Nephron progenitor cell (in vitro differentiated cells): ENCODE measurements at regions not wholly inside any gene's neighbourhood (a gene's known extent, or its start where the extent isn't known, plus 50 kb on each side); places are given as distances from the start of the nearest gene placed in this dataset.

Source experiments
- DNase-seq: peaks from one replicate; pipeline ENCODE4 v3.0.0; 2021
- H3K27ac Mint-ChIP-seq: 2 replicates; pipeline ENCODE4 v1.8.0; 2021; ENCODE audit warnings: mild to moderate bottlenecking, moderate library complexity, mixed read lengths
- H3K27me3 Mint-ChIP-seq: 2 replicates; pipeline ENCODE4 v1.8.0; 2021; ENCODE audit warnings: mild to moderate bottlenecking, low read depth, mixed read lengths; ENCODE audit not compliant: poor library complexity
- H3K36me3 Mint-ChIP-seq: 2 replicates; pipeline ENCODE4 v1.8.0; 2021; ENCODE audit warnings: low read depth, mixed read lengths
- H3K4me1 Mint-ChIP-seq: 2 replicates; pipeline ENCODE4 v1.8.0; 2021; ENCODE audit warnings: mixed read lengths
- H3K4me3 Mint-ChIP-seq: 2 replicates; pipeline ENCODE4 v1.8.0; 2021; ENCODE audit warnings: mild to moderate bottlenecking, moderate library complexity, mixed read lengths
- H3K9me3 Mint-ChIP-seq: 2 replicates; pipeline ENCODE4 v1.8.0; 2021; ENCODE audit warnings: mild to moderate bottlenecking, moderate library complexity, mixed read lengths
- TF ChIP-seq, protein P1 (sequence below): fragments of 200-600 bp; sonication (generic); IDR thresholded peaks from 2 replicates; pipeline ENCODE4 v1.5.0; 2021; ENCODE audit warnings: antibody characterized with exemption

DNA sequence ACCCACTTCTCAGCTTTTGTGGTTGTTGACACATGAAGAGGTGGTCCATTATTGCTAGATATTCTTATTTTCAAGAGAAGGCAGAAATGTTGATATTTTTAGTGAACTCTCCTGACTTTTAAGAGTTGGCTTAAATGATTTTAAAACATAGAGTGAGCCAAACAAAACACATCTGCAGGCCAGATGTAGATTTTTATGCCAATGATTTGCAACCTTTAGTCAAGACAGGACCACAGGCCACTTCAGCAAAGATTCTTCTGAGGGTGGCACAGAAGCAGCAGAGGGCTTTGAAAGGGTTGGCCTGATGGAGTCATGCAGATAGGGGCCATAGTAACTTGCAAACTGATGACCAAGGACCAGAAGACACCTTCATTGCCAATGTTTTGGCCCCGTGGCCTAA, 276.5 kb upstream of the P2RY1 start:
- no peak overlapping the region for H3K4me3 Mint-ChIP-seq
- H3K4me1 Mint-ChIP-seq: no peaks in the 10 kb centered on the region
- no peaks in the 10 kb centered on the region for H3K36me3 Mint-ChIP-seq
- H3K27me3 Mint-ChIP-seq: peaks cover 3% of the 10 kb centered on the region
- DNase-seq: no peak
- H3K27ac Mint-ChIP-seq: no peak overlapping the region
- H3K9me3 Mint-ChIP-seq: no peaks in the 10 kb centered on the region
- TF ChIP-seq, protein P1, sequence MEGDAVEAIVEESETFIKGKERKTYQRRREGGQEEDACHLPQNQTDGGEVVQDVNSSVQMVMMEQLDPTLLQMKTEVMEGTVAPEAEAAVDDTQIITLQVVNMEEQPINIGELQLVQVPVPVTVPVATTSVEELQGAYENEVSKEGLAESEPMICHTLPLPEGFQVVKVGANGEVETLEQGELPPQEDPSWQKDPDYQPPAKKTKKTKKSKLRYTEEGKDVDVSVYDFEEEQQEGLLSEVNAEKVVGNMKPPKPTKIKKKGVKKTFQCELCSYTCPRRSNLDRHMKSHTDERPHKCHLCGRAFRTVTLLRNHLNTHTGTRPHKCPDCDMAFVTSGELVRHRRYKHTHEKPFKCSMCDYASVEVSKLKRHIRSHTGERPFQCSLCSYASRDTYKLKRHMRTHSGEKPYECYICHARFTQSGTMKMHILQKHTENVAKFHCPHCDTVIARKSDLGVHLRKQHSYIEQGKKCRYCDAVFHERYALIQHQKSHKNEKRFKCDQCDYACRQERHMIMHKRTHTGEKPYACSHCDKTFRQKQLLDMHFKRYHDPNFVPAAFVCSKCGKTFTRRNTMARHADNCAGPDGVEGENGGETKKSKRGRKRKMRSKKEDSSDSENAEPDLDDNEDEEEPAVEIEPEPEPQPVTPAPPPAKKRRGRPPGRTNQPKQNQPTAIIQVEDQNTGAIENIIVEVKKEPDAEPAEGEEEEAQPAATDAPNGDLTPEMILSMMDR: no peak

DNA sequence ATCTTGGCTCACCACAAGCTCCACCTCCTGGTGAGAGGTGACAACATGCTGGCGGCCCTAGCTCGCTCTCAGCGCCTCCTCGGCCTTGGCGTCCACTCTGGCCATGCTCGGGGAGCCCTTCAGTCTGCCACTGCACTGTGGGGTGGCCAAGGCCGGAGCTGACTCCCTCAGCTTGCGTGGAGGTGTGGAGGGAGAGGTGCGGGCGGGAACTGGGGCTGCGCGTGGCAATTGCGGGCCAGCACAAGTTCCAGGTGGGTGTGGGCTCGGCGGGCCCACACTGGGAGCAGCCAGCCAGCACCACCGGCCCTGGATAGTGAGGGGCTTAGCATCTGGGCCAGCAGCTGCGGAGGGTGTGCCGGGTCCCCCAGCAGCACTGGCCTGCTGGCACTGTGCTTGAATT, 275.7 kb upstream of the P2RY1 start:
- peaks cover 3% of the 10 kb centered on the region for H3K27me3 Mint-ChIP-seq
- no peak overlapping the region for H3K4me3 Mint-ChIP-seq
- H3K36me3 Mint-ChIP-seq: no peaks in the 10 kb centered on the region
- no peaks in the 10 kb centered on the region for H3K9me3 Mint-ChIP-seq
- H3K27ac Mint-ChIP-seq: no peak overlapping the region
- DNase-seq: no peak
- H3K4me1 Mint-ChIP-seq: no peaks in the 10 kb centered on the region
- TF ChIP-seq, protein P1: no peak

DNA sequence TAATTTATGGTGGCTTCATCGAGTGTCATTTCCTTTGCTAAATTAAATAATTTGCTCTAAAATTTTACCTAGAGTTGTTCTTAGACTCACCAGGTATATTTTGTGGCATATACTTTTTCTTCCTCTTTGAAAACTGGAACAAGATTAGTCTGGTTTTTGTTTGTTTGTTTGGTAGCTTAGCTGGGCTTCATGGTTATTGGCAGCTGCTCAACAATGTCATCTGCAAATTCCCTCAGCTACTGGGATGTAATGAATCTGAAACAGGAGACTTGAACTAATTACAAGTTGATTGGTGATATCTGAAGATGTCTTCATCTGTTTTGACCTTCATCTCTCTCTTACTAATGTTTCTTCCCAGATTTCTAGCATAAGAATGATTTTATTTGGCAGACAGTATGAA, 270.5 kb upstream of the P2RY1 start:
- TF ChIP-seq, protein P1: no peak
- H3K27me3 Mint-ChIP-seq: no peaks in the 10 kb centered on the region
- no peaks in the 10 kb centered on the region for H3K4me1 Mint-ChIP-seq
- H3K9me3 Mint-ChIP-seq: no peaks in the 10 kb centered on the region
- no peak for DNase-seq
- no peak overlapping the region for H3K4me3 Mint-ChIP-seq
- no peak overlapping the region for H3K27ac Mint-ChIP-seq
- H3K36me3 Mint-ChIP-seq: no peaks in the 10 kb centered on the region

DNA sequence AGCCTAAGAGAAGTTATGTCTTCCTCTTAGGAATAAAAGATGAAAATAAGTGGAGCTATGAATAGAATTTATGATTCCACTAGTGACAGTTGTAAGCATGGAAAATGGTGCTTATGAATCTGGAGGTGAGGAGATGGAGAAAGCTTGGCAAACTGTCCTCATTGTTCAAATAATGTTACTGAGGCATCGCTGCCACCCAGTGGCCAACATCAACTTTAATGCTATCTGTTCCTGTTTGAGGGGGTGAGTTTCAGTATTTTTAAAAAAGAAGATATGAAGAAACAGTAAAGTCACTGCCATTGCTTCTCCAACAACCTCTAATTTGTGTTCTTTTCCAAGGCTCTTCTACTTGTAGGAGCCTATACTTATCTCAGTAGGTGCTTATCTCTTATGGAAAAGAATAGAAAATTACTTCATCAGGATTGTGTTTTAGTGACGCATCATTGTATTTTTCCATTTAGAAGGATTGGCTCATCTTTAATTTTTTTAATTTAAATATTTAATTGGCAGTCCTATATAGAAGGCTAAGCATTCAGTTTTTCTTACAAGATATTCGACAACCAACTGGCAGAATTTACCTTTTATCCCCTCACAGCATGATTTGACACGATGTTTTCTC, 260.4 kb upstream of the P2RY1 start:
- no peaks in the 10 kb centered on the region for H3K36me3 Mint-ChIP-seq
- H3K4me1 Mint-ChIP-seq: no peaks in the 10 kb centered on the region
- no peaks in the 10 kb centered on the region for H3K9me3 Mint-ChIP-seq

DNA sequence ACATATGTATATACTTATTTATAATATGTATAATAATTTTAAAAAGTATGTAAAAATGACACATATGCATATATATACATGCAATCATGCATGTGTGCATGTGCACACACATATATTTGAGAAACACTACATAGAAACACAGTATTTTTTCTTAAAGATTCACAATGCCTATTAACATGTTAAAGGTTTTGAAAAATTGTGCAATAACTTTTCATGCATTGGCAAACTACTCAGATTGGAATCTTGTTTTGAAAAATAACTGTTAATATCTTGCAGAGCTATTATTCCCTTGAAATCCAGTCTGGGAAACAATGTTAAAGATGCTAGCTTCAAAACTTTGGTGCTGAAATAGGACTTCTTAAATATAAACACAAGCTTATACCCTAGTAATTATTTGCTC, 256.2 kb upstream of the P2RY1 start:
- Mint-ChIP-seq H3K4me1 (no peaks in the 10 kb centered on the region), H3K4me3 (no peak overlapping the region), H3K27me3 (peaks cover 4% of the 10 kb centered on the region), H3K36me3 (no peaks in the 10 kb centered on the region), H3K27ac (no peak overlapping the region), H3K9me3 (no peaks in the 10 kb centered on the region)
- no peak for DNase-seq
- TF ChIP-seq, protein P1: no peak

More for the DNA sequence above, 260.4 kb upstream of the P2RY1 start:
- Mint-ChIP-seq H3K27ac (no peak overlapping the region), H3K27me3 (no peaks in the 10 kb centered on the region), H3K4me3 (no peak overlapping the region)
- DNase-seq: peak; percentile 23
- TF ChIP-seq, protein P1: peak; percentile 37

DNA sequence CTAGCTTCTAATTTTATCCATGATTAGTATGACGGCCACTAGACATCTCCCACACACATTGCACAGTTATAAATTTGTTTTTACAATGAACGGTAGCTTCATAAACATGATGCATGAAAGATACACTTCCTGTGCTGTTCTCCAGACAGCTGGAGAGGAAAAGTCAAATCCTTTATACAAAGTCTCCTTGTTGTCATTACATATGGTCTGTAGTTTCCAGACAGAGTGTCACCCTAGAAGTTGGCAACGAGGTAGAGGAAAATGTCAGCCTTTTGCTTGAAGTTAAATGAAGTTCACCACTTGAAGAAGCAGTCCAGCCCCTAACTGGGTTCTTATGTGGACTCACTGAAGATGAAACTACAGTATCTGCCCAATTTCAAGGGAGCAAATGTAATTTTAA, 253.0 kb upstream of the P2RY1 start:
- Mint-ChIP-seq H3K27me3 (peaks cover 4% of the 10 kb centered on the region), H3K36me3 (no peaks in the 10 kb centered on the region), H3K4me3 (no peak overlapping the region), H3K27ac (no peak overlapping the region), H3K9me3 (no peaks in the 10 kb centered on the region), H3K4me1 (no peaks in the 10 kb centered on the region)
- TF ChIP-seq, protein P1: no peak
- DNase-seq: no peak
